ENCODE measurements at regions not wholly inside any gene's neighbourhood (a gene's known extent, or its start where the extent isn't known, plus 50 kb on each side); places are given as distances from the start of the nearest gene placed in this dataset.
A peak's percentile ranks its signal among the peaks of the same experiment; 100 is the strongest.

DNA sequence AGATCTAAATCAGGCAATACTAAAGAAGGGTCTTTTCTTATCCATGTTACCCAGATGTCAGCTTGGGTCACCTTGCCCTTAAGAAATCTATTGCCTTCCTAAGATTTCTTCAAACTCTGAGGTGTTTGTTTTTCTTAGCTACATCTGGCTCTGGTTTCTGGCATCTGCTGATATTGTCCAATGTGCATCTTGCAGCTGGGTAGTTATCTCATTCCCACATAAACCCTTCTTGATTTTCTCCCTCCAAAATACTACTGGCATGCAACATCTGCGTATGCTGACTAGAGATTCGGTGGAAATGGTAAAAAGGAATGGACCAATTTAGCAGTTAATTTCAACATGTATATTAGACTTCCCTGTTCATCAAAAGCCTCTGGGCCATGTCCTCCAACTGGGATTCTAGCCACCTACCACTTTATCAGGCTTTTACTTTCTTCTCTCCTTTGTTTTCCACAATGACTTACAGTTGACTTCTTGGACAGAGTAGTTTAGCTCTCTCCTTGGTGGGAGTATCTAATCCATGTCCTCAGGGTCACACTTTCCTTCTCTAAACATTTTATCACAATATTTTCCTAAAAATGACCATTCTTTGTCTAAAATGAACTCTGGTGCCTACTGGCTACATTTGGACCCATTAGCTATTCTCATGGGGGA lies 324.8 kb upstream of the FAR2 start:
- no peak for DNase-seq (ENCODE audit: low spot score)

DNA sequence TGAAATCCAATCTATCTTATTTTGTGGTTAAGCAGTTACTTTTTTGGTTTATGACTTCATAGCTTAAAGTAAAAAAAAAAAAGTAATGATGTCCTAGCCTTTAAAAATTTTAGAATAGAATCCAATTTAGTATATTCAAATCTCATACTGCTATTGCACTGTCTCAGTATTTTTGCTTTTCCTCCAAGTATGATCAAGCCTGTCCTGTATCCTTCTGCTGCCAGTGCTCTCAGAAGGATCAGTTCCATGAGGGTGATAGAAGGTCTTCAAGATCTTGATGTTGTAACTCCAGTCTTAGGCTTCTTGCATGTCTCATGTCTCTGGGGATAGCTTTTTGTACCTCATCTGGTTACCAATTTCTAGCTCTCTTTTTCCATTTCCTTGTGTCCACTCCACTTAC lies 324.2 kb upstream of the FAR2 start:
- DNase-seq (ENCODE audit: low spot score), result no peak

DNA sequence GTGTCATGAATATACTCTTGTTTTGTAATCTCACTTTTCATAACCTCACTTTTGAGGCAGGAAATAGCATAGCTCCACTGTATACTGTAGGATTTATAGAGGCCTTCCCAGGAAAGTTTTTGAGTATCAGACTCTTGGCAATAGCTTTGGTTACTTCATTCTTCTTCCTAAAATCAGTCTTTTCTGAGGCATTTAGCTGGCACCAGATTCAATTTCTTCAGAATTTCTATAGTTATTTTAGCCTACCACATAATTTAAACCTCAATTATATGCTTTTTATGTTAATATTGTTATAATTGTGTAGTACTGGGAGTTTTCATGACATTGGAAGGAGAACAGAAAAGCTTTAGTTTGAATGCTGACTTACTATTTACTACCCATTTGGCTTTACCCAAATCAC lies 322.3 kb upstream of the FAR2 start:
- no peak for DNase-seq (ENCODE audit: low spot score)

DNA sequence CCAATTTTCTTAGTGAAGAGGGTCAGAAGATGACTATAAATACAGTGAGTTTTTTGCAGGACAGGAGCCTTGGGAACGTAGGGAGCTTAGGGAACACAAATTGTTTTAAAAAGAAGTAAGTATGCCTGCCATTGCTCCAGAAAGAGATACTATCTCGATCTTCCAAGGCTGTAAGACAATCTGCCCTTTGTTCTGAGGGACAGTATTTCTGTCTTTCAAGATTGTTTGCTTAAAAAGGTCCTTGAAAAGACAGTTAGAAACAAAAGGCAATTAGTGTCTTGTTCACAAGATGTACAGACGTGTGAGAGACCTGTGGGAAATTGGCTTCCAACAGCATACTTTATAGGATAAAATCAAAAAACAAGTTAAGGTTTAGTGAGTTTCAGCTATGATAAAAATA lies 321.2 kb upstream of the FAR2 start:
- DNase-seq (ENCODE audit: low spot score), result no peak

DNA sequence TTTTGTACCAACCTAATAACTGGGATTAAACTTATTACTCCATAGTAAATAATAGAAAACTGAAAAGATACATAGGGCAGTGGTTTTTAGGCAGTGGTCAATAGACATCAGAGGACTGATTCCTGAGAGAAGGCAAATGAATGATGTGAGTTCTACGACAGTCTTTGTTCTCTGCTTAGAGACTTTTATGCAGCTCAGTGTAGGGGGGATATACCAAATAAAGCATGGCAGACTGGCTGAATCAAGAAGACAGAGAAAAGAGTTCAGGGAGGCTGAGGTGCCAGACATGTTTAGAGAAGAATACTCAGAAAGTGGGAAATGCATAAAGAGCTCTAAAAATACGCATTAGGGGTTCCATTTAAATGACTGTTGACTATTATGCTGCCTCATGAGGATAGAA lies 320.8 kb upstream of the FAR2 start:
- DNase-seq (ENCODE audit: low spot score), result no peak

DNA sequence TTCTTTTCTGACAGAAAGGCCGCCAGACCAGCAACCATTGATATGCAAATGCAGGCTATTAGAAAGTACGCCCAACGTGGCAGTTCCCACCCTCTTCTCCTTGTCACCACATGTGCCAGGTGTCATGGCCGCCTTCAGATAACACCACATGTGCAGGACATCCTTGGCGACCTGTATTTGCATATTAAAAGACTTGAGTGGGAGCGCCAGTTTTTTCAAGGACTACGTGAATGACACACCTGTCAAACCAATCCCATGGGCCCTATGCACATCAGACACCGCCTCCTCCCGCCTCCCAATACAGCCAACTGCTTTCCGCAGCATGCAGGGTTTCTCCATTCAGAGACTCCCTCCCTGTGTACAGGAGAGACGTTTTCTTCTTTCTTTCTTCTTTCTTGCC lies 318.6 kb upstream of the FAR2 start:
- DNase-seq (ENCODE audit: low spot score), result no peak

DNA sequence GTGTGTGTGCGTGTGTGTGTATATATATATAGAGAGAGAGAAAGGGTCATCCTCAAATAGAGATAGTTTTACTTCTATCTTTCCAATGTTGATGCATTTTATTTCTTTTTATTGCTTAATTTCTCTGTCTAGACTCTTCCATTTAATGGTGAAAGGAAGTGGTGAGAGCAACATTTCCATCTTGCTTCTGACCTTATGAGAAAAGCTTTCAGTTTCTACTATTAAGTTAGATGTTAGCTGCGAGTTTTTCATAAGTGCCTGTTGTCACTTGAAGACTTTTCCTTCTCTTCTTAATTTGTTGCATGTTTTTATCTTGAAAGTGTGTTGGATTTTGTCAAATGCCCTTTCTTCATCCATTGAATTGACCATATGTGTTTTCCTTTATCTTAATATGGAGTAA lies 304.4 kb upstream of the FAR2 start:
- no peak for DNase-seq (ENCODE audit: low spot score)

DNA sequence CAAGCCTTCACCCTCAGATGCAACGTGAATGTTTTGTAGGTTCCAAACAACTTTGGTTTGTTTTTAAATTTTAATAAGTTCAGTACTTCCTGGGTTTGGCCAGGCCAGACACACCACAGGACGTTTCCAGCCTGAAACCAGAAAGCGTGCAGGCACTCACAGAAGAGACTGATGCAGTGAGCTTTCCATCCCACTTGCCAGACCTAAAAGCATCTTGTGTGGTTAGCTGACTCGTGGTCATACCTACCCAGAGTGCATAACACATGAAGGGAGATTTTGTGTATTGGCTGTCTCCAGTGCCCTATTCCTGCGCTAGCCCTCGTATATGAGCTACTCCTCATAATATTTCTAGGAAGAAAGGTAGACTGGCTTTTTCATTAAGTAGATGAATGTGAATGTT lies 297.3 kb upstream of the FAR2 start:
- DNase-seq (ENCODE audit: low spot score), result no peak

DNA sequence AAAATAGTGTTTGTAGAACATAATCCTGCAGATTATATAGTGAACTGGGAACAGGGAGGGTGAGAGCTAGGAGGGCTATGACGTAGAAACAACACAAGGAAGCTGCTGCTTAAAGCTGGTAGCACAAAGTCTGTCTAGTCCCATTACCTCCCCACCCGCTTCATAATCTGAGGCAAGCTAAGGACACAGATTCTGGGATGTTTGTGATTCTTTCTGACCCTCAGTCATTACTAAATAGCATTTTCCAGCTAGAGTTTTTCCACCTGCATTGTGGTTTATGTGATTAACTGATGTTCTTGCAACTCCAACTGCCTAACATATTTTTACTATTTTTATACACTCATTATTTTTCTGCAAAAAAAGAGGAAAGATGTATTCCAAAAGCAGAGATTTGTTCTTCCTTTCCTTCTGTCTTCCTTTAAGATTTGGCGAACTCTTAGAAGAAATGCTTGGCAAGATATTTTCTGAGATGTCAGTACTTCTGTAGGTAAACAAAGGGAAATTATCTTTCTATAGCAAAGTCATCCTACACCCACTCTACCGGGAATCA lies 293.2 kb upstream of the FAR2 start:
- DNase-seq (ENCODE audit: low spot score), result no peak

DNA sequence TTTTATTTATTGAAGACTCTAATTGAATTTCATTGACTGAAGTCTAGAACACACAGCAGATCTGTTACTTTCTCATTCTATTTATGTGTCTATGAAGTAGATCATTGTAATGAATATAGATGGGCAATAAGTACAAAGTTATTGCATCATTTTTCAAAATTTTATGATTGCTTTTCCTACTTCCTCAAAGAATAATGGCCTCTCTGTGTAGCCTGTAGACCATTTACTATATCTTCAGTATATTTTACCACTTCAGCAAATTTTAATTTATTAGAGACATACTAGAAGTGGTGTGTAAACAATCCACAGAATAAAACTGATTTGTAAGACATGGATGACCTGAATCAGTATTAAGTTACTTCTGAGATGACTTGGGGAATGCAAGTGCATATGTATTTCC lies 291.7 kb upstream of the FAR2 start:
- no peak for DNase-seq (ENCODE audit: low spot score)

DNA sequence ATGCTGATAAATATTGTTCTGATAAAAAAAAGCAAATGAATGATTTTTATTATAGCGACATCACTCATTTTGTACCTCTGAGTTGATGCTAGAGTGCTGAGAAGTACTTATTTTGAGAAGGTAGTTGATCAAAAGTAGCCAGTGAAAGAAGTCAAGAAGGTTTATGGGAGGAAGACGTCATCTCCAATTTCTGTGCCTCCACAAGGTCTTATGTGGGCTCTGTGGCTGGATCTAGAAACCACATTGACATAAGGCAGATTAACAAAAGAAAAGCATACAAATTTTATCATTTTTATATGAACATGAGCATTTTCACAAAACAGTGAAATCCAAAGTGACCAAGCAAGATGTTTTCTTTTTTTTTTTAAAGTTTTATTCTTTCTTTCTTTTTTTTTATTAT lies 289.5 kb upstream of the FAR2 start:
- no peak for DNase-seq (ENCODE audit: low spot score)

DNA sequence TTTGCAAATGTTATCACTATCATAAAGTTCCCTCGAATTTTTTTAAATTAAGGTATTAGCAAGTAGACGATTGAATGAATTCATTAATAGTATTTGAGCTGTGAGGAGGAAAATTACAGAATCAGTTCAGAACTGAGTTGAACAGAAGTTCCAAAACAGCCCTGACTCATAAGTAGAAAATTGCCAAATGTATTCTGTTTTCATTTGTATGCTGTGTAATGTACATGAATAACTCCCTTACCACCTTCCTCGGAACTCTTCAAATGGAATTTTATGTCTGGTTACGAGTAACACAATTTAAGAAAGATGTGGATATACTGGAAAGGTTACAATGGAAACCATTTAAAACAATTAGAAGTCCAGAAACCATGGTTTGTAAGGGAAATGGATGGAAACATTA lies 283.3 kb upstream of the FAR2 start:
- DNase-seq (ENCODE audit: low spot score), result no peak

DNA sequence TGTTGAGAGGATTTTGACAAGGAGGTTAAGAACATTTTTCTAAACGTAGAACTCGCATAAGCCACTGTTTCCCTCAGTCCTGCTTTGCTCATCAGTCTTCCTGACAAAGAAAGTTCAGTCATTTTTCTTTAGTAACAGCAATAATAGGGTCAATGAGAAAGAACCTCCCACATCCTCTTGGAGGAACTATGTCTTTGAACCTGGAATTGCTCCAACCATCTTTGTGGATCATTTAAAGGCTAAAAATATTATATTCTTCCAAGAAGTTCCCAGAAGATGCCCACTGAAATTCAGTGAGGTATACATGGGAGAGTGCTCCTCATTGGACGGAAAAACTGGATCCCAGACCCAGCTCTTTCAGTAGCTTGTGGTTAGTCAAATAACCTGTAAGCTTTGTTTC lies 282.8 kb upstream of the FAR2 start:
- no peak for DNase-seq (ENCODE audit: low spot score)

DNA sequence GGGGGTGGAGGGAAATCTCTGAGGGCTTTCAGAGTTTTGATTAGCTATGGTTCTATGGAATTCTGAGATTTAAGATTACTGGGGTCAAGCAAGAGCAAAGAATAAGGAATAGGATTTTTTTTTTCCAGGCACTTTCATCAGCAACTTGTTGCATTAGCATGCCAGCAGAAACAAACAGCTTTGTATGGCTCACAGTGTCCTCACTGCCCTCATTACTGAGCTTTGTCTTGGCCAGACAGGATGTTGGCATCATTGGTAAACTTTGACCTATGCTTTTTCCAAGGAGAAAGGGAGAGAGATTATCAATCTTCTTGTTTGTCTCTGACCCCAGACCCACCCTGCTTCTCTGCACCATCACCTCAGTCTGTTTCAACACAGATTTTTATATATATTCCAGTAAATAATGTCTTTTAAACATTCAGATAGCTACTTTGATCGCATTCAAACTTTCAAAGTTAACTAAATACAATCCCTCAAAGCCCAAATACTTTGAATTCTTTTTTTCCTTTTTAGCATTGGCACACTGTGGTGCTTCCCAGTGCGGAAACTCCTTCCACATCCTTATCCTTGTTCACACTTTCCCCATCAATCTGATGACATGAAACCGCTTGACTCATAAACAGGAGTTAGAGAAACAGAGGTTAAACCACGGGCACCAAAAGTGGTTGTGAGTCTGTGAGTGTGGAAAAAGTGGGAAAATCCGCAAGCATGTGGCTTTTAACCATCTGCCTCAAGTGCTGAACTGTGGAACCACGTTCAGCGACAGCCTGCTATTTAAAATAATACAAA lies 282.2 kb upstream of the FAR2 start:
- DNase-seq (ENCODE audit: low spot score), result no peak

DNA sequence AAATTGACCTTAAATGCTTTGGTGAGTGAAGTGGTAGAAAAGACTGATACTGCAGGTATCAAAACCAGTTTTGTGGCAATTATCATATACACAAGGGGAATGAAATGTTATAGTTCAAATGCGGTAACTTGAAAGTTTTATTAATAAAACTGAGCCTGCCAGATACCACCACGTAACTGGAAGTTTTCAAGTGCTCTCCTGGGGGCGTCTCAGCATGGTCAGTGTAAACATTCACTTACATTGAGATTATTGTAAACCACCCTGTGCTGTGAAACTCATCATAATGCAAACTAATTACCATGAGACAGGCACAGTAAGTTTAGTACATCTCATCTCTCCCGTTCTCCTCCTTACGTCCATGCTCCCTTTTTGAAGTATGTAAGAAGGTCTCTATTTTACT lies 280.7 kb upstream of the FAR2 start:
- no peak for DNase-seq (ENCODE audit: low spot score)

DNA sequence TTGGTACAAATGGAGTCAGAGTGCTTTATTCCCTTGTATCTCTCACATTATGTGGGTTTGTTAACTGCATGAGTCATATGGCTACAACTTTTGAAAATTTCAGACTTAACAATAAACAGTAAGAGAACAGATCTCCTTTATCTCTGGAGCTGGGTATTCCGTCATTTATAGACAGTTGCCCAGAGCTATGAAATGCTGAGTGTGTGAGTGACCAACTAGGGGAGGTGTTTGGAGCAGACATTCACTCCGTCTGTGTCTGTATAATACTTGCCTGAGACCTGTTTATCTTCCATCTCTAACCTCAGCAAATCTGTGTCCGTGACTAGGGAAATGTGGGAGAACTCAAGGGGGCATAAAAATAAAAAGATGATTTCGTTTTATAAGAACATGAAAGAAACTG lies 279.9 kb upstream of the FAR2 start:
- DNase-seq (ENCODE audit: low spot score), result peak; percentile 55

DNA sequence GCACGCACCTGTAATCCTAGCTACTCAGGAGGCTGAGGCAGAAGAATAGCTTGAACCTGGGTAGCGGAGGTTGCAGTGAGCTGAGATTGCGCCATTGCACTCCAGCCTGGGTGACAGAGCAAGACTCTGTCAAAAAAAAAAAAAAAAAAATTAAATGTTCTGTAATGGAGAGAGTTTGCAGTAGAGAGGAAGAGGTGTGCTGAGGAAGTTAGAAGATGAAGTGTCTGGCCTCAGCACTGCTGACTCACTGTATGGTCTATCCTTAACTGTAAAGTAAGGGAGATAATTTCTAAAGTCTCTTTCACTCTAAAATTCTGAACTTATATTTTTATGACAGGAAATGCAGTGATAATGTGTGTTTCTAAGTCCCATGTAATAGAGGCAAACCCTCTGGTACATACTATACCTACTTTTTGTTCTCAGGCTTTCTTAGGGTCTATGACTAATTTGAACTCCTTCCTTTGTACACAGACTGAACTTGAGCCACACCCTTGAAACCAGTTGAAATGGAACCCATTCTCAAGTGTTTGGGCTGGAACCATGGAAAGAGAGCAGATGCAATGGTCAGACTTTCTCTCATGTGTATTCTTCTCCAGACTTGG lies 278.1 kb upstream of the FAR2 start:
- DNase-seq (ENCODE audit: low spot score), result no peak

DNA sequence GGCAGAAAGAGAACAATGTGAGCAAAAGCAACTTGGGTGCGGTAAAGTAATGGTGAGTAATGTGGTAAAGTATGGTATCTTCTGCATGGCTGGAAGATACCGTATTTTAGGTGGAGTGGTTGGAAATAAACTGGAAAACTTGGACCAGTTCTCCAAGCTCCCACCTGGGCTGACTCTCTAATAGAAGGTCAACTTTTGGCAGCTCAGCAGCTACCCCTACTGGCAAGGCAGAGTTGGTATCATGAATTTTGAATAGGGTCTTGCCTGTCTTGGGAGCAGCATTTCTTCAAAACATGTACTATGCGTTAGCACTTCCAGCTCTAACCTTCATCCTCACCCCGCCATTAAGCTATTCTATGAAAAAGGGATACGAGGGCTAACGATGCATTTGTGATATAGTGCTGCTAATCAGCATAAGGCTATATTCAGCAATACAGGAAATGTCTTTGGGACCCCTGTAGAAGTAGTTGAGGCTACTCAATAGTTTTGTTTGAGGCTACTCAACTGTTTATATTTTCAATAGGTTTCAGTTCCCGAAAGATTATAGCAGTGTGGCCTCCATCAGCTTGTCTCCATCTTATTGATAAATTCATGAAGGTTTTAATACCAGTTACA lies 276.3 kb upstream of the FAR2 start:
- peak; percentile 53 for DNase-seq (ENCODE audit: low spot score)

DNA sequence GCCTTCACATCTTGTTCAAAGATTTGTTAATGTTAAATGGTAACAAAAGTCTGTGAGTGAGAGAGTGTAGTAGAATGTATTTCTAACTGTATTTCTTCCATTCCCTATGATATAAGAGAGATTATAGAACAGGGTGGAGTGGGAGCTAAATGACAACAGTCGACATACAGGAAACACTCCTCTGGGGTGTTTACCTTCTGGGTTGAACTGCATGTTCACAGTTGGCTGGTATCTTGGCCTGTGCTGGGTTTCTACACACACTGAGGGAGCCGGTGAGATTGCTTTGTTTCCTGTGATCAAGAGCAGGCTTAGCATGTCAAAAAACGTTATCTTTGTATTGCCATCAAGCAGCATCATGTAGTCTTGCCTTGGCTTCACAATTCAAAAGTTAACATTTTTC lies 274.3 kb upstream of the FAR2 start:
- no peak for DNase-seq (ENCODE audit: low spot score)

DNA sequence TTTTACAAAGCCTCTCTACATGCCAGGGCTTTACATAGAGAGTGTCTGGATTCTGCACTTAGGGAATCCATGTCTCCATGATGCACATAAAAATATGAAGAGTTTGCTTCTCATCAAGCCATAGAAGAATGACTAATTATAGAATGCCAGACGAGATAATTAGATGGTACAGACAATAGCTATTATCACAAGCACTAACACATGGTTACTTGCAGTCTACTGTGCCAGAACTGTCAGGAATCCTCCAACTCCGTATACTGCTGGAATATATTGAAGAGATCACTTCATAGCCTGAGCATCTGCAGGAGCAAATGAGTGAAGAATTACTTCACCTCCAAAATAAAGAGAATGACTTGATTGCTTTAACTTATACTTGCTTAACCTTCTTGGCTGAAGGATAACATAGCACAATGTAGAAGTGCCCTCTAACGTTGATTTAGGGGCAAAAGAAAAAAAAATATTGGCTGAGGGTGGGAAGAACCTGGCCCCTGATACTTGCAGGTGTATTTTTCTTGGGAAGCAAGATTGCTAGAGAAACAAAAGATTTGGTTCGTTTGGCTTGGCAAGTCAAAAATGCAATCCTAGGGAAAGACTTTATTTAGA lies 272.8 kb upstream of the FAR2 start:
- no peak for DNase-seq (ENCODE audit: low spot score)

DNA sequence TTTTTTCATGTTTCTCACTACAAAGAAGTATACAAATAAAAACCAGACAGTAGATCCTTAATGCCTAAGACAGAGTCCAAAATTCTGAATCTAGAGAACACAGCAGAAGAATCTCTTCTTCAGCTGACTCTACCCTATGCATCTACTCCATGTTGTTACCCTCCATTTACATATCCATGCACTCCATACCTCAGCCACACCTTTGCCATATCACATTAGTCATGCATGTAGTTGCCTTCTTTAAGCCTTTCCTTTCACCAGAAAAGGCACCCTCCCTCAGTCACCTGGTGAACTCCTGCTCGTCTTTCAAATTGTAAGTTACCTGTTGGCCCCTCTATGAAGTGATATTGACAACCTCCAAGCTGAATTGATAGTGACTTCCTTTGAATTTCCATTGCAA lies 271.2 kb upstream of the FAR2 start:
- no peak for DNase-seq (ENCODE audit: low spot score)

DNA sequence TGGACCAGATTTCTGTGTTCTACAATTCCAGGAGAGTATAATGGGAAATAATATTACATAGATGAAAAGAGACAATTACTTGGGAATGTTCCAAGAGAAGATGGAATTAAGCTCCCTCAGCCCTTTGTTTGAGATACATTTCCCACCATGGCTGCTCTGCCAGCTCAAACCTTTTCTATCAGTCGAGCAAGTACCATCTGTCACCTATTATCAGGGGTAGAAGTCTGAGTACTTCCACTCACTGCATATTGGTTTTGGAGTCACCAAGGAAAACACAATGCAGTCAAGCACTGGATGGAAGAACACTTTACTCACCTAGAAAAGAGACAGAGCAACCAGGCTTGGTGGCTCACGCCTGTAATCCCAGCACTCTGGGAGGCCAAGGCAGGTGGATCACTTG lies 270.4 kb upstream of the FAR2 start:
- no peak for DNase-seq (ENCODE audit: low spot score)

DNA sequence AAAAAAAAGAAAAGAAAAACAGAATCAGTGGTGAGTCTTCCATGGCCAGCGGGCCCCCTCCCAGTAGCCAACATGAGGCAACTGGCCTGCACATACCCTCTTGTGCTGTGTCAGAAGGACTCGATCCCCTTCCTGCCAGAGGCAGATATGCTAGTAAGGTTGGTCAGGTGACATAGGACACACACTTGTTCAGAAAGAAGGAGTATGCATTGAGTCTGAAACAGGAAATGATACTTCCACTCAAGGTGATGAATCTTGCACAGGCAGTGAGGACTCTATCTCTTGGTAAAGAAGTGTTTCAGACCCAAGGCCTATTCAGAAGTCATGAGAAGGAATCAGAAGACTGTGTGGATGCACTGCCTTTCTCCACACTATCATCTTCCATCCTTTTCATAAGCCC lies 269.7 kb upstream of the FAR2 start:
- DNase-seq (ENCODE audit: low spot score), result no peak
